Transverse colon (tissue), 4 donors: ENCODE measurements at regions not wholly inside any gene's neighbourhood (a gene's known extent, or its start where the extent isn't known, plus 50 kb on each side); places are given as distances from the start of the nearest gene placed in this dataset.

Experiments
- DNase-seq: peaks from one replicate; pipeline ENCODE4 v3.0.0-alpha.2; 2019
- H3K27ac ChIP-seq, 4 donors: fragments of 200-600 bp; sonication (generic); 2 replicates each; pipeline ENCODE4 v1.5.1; 2016 to 2018; ENCODE audit warnings: inconsistent platforms in 4 of 4
- H3K27me3 ChIP-seq: fragments of 200-600 bp; sonication (generic); 2 replicates; pipeline ENCODE4 v1.5.1; 2017; ENCODE audit warnings: inconsistent platforms
- H3K36me3 ChIP-seq, 4 donors: fragments of 200-600 bp; sonication (generic); 2 replicates each; pipeline ENCODE4 v1.5.1; 2017 to 2019; ENCODE audit warnings: inconsistent platforms in 4 of 4
- H3K4me1 ChIP-seq, 4 donors: fragments of 200-600 bp; sonication (generic); 2 replicates each; pipeline ENCODE4 v1.5.1; 2017 to 2020; ENCODE audit warnings: inconsistent platforms in 4 of 4
- H3K4me3 ChIP-seq, 4 donors: fragments of 200-600 bp; sonication (generic); 1 replicate in 1 of 4; 2 replicates in 3 of 4; pipeline versions ENCODE4 v1.5.1 to v1.6.1; 2017 to 2019; ENCODE audit warnings: inconsistent platforms in 4 of 4
- H3K9me3 ChIP-seq, 2 donors: fragments of 200-600 bp; sonication (generic); 2 replicates each; pipeline ENCODE4 v1.5.1; 2017 to 2019; ENCODE audit warnings: inconsistent platforms in 2 of 2
- EP300 ChIP-seq: sonication (generic); formaldehyde crosslinking; IDR thresholded peaks from one replicate; pipeline ENCODE4 v1.6.1; 2017; ENCODE audit warnings: antibody characterized with exemption, low read depth
- POLR2A ChIP-seq: fragments of 450-650 bp; IDR thresholded peaks from one replicate; pipeline ENCODE4 v1.6.1; 2016; ENCODE audit warnings: antibody characterized with exemption, mild to moderate bottlenecking, moderate library complexity
- POLR2AphosphoS5 ChIP-seq, 3 donors: sonication (generic); formaldehyde crosslinking; IDR thresholded peaks; one replicate each; pipeline ENCODE4 v1.6.1; 2016; ENCODE audit warnings: antibody characterized with exemption in 3 of 3
- WGBS, 2 donors: methylation state at CpG; one replicate each; pipeline ENCODE4 v1.1.5; 2018; ENCODE audit warnings: low coverage in 1 of 2; 5-methylcytosine and 5-hydroxymethylcytosine counted together
- in situ Hi-C, 4 donors: fragments of 200-750 bp; cut with MboI; loops; one replicate each; pipeline versions ENCODE4 v1.15.0 to v1.15.1; 2017; ENCODE audit warnings: low sequenced_read_pairs in 3 of 4, low pct_ligation_motif_present in 1 of 4, low pct_unique_long_range_greater_than_20kb in 1 of 4
- intact Hi-C: fragments of 100-400 bp; cut with DNase I; formaldehyde crosslinking; loops from one replicate; pipeline ENCODE4 v1.15.1; 2023; ENCODE audit warnings: low total_unique reads
- TF ChIP-seq, protein P1 (sequence below), 5 experiments: fragments of 200-600 bp in 3 of 5; fragments of 450-650 bp in 2 of 5; sonication (generic) in 3 of 5; IDR thresholded peaks; 1 replicate in 2 of 5; 2 replicates in 3 of 5; pipeline ENCODE4 v1.5.1; 2016 to 2017; ENCODE audit warnings: antibody characterized with exemption in 5 of 5, inconsistent platforms in 3 of 5, mild to moderate bottlenecking in 2 of 5, moderate library complexity in 1 of 5

DNA sequence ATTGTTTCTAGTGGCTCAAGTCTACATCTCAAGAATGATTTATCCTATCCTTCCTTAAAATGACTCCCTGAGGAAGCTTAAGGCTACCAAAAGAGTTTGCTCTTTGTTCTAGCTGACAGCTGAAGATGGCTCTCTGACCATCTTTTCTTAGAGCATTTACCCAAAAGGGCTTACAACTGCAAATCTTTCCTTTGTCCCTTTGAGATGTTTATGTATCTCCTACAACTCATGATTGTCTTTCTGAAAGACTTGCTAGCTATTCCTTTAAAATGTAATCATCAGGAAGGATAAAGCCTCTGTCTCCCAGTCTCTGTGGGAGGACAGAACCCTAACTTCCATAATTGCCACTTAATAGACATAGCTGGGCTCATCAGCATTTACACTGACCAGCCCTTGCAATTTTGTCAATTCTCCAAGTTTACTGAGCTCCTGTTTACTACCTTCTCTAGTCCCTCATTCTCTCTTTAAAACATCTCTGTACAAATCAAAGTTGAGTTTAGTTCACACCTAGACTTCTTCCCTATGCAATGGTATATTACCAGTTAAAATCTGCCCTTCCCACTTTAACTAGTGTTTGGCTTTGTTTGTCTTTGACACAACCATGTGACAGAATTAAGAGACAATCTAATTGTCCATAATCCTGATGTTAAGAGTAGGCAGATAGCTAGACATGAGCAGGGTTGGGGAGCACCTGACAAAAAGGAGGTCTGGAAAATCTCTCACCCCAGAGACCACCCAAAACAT, 188.2 kb downstream of the PTH2R start:
- H3K27ac ChIP-seq: peak overlapping the region in 2 of 4 donors; percentile 32 to 55
- H3K4me3 ChIP-seq: no peak overlapping the region
- H3K4me1 ChIP-seq: peaks cover 0 to 13% (median 2%) of the 10 kb centered on the region in 4 donors
- H3K36me3 ChIP-seq: no peaks in the 10 kb centered on the region
- H3K27me3 ChIP-seq: no peaks in the 10 kb centered on the region
- in situ Hi-C loops (no loop called here), intact Hi-C loops (no loop called here)
- DNase-seq: no peak
- TF ChIP-seq POLR2AphosphoS5 (IDR thresholded peaks at IDR 0.05): no peak
- no peak for TF ChIP-seq EP300
- no peak for TF ChIP-seq POLR2A
- TF ChIP-seq, protein P1, sequence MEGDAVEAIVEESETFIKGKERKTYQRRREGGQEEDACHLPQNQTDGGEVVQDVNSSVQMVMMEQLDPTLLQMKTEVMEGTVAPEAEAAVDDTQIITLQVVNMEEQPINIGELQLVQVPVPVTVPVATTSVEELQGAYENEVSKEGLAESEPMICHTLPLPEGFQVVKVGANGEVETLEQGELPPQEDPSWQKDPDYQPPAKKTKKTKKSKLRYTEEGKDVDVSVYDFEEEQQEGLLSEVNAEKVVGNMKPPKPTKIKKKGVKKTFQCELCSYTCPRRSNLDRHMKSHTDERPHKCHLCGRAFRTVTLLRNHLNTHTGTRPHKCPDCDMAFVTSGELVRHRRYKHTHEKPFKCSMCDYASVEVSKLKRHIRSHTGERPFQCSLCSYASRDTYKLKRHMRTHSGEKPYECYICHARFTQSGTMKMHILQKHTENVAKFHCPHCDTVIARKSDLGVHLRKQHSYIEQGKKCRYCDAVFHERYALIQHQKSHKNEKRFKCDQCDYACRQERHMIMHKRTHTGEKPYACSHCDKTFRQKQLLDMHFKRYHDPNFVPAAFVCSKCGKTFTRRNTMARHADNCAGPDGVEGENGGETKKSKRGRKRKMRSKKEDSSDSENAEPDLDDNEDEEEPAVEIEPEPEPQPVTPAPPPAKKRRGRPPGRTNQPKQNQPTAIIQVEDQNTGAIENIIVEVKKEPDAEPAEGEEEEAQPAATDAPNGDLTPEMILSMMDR (IDR thresholded peaks at IDR 0.05): no peak
- H3K9me3 ChIP-seq: no peaks in the 10 kb centered on the region

DNA sequence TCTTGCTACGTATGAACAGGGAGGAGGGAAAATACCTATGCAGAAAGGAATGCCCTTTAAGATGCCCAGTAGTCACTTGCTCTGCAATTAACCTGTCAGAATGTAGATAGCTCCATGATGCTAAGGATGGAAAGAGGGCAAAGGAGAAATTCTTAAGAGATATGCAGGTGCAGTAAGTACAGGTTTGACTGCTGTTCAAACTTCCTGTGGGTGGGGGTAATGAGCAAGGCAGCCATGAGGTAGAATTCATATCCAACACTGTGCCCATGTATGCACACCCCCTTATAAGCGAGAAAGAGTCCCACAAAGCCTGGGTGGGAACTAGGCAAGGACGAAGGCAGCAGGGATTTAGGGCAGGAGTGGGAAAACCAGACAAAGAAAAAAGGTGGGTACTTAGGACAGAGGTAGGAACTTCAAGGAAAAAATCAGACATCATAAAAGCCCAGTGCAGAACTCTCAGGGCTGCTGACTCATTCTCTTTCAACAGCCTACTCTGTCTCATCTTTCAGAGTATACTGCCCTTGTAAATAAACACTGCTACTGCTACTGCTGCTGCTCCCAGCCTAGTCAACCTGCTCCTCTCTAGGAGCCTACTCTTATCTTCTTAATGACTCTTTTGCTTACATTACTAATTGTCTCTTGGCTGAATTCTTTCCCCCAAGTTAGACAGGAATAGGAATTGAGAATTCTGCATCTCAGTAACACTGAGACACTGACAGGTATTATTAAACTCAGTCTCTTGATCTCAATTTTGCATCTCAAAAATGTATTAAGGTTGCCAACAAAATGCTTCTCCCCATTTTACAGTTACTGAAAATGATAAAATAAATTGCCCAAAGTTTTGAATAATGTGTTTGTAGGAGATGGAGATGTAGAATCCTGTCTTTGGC, 189.0 kb downstream of the PTH2R start:
- peak overlapping the region in 3 of 4 donors; percentile 32 to 55 (median 52) for H3K27ac ChIP-seq
- H3K27me3 ChIP-seq: no peaks in the 10 kb centered on the region
- intact Hi-C loops: no loop called here
- 31 to 38% methylated on average over 3 of the region's 3 CpGs for WGBS, 2 donors
- no peak overlapping the region for H3K4me3 ChIP-seq
- H3K4me1 ChIP-seq: peaks cover 0 to 13% (median 2%) of the 10 kb centered on the region in 4 donors
- no peak for TF ChIP-seq EP300
- TF ChIP-seq POLR2A: no peak
- TF ChIP-seq, protein P1 (IDR thresholded peaks at IDR 0.05): no peak
- TF ChIP-seq POLR2AphosphoS5 (IDR thresholded peaks at IDR 0.05): no peak
- H3K9me3 ChIP-seq: no peaks in the 10 kb centered on the region
- peak; percentile 21 for DNase-seq
- no peaks in the 10 kb centered on the region for H3K36me3 ChIP-seq
- in situ Hi-C loops: no loop called here

DNA sequence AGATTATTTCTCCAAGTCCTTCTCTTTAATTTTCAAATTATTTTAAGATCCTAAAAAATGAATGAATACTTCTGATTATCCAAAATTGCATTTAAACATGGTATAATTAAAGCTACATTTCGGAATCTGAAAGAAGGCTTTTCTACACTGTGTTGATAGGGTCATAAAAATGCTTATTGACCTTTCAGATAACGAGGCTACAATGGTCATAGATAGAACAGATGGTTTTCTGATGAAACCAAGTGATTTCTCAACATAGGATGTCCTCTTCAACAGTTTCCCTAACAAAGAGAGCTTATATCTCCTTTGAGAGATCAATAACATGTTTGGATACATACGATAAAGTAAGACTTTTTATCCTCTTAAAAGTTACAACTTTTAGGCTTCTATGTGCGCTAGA, 201.1 kb downstream of the PTH2R start:
- intact Hi-C loops: no loop called here
- TF ChIP-seq POLR2AphosphoS5 (IDR thresholded peaks at IDR 0.05): no peak
- no peak for TF ChIP-seq EP300
- in situ Hi-C loops: no loop called here
- Histone ChIP-seq H3K9me3 (peaks cover 0 to 2% of the 10 kb centered on the region in 2 donors), H3K4me3 (no peak overlapping the region), H3K27ac (no peak overlapping the region), H3K27me3 (no peaks in the 10 kb centered on the region), H3K4me1 (no peaks in the 10 kb centered on the region), H3K36me3 (no peaks in the 10 kb centered on the region)
- 49% methylated on average over 4 of the region's 4 CpGs for WGBS, 2 donors
- no peak for DNase-seq

DNA sequence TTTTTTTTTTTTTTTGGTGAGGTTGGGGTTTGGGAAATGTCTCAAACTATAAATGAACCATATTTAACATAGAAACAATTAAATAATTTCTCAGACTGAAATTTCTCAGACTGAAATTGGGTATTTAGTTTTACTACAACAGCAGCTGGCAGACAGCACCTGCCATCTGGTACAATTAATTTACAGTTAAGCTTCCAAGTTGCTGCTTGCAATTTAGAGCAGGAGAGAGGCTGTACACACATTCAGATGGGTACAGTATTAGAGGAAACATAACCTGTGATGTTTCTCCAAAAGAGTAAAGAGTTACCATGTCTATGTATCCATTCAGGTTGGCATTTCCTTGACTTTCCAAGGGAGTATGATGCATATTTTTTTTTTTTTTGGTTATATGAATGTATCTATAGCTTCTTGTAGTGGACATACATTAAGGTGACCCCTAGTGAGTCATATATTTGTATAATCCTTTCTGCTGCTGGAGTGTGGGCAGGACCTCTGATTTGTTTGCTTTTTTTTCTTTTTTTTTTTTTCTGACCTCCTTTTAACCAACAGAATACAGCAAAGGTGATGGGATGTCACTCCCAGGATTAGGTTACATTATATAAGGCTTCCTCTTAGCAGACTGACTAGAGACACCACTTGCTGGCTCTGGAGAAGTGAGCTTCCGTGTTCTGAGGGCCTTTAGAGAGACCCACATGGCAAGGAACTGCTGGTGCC, 201.7 kb downstream of the PTH2R start:
- Histone ChIP-seq H3K4me1 (no peaks in the 10 kb centered on the region), H3K9me3 (peaks cover 0 to 4% of the 10 kb centered on the region in 2 donors), H3K36me3 (no peaks in the 10 kb centered on the region), H3K27me3 (no peaks in the 10 kb centered on the region), H3K27ac (no peak overlapping the region), H3K4me3 (no peak overlapping the region)
- TF ChIP-seq, protein P1 (IDR thresholded peaks at IDR 0.05): no peak
- TF ChIP-seq POLR2AphosphoS5 (IDR thresholded peaks at IDR 0.05) (no peak), POLR2A (no peak), EP300 (no peak)
- intact Hi-C loops (no loop called here), in situ Hi-C loops (no loop called here)
- 50% methylated on average over 1 of the region's 1 CpG; no CpG with 5 or more reads in 1 of the 2 donors for WGBS, 2 donors
- no peak for DNase-seq
